Endodermal cell (in vitro differentiated cells): ENCODE measurements at regions not wholly inside any gene's neighbourhood (a gene's known extent, or its start where the extent isn't known, plus 50 kb on each side); places are given as distances from the start of the nearest gene placed in this dataset.

ENCODE experiments used
- DNase-seq: peaks from one replicate; pipeline ENCODE4 v3.0.0-alpha.2; 2017
- H3K27ac ChIP-seq: 2 replicates; pipeline ENCODE4 v1.5.1; 2013; ENCODE audit warnings: mild to moderate bottlenecking, low read depth, low read length, moderate library complexity
- H3K27me3 ChIP-seq: 2 replicates; pipeline ENCODE4 v1.6.1; 2013; ENCODE audit warnings: mild to moderate bottlenecking, low read length, moderate library complexity; ENCODE audit not compliant: insufficient read depth, control insufficient read depth, poor library complexity, severe bottlenecking
- H3K36me3 ChIP-seq: 2 replicates; pipeline ENCODE4 v1.7.0; 2013; ENCODE audit warnings: mild to moderate bottlenecking, low read length, moderate library complexity; ENCODE audit not compliant: control insufficient read depth, insufficient read depth
- H3K4me1 ChIP-seq: one replicate; pipeline ENCODE4 v1.7.0; 2013; ENCODE audit warnings: low read length; ENCODE audit not compliant: control insufficient read depth, insufficient read depth
- H3K4me3 ChIP-seq: 2 replicates; pipeline ENCODE4 v1.5.1; 2013; ENCODE audit warnings: mild to moderate bottlenecking, low read length, moderate library complexity
- H3K9ac ChIP-seq: 2 replicates; pipeline ENCODE4 v1.6.1; 2013; ENCODE audit warnings: mild to moderate bottlenecking, low read length, moderate library complexity; ENCODE audit not compliant: poor library complexity, severe bottlenecking; ENCODE audit errors: extremely low read depth
- H3K9me3 ChIP-seq: 2 replicates; pipeline ENCODE4 v1.6.1; 2013; ENCODE audit warnings: mild to moderate bottlenecking, low read length, moderate library complexity; ENCODE audit not compliant: control insufficient read depth
- H3K27ac Mint-ChIP-seq: 2 replicates; pipeline ENCODE4 v1.8.0; 2020; ENCODE audit warnings: mixed read lengths
- H3K27me3 Mint-ChIP-seq: 2 replicates; pipeline ENCODE4 v1.8.0; 2021; ENCODE audit warnings: mild to moderate bottlenecking, mixed read lengths; ENCODE audit not compliant: insufficient read depth
- H3K36me3 Mint-ChIP-seq: 2 replicates; pipeline ENCODE4 v1.8.0; 2020; ENCODE audit warnings: low read depth, mixed read lengths
- H3K4me1 Mint-ChIP-seq: 2 replicates; pipeline ENCODE4 v1.8.0; 2020; ENCODE audit warnings: mixed read lengths
- H3K4me3 Mint-ChIP-seq: 2 replicates; pipeline ENCODE4 v1.8.0; 2020; ENCODE audit warnings: mild to moderate bottlenecking, moderate library complexity, mixed read lengths
- H3K9me3 Mint-ChIP-seq: 2 replicates; pipeline ENCODE4 v1.8.0; 2020; ENCODE audit warnings: mild to moderate bottlenecking, mixed read lengths
- CTCF ChIP-seq: fragments of 200-600 bp; sonication (generic); conservative IDR thresholded peaks from 2 replicates; pipeline ENCODE4 v1.5.0; 2021; ENCODE audit warnings: antibody characterized with exemption, mild to moderate bottlenecking
- WGBS, 2 experiments: methylation state at CpG; one replicate each; pipeline versions ENCODE4 v1.1.5 to v1.1.7; 2013; ENCODE audit warnings: missing lambda C conversion rate in 2 of 2, mixed read lengths in 1 of 2; ENCODE audit not compliant: insufficient coverage in 1 of 2, insufficient read length in 1 of 2; 5-methylcytosine and 5-hydroxymethylcytosine counted together

GRCh38 chr10:28201410-28202400, 101.2 kb downstream of the MPP7 start:
- no peak overlapping the region for H3K9ac ChIP-seq
- no peak overlapping the region for H3K4me3 Mint-ChIP-seq

DNA sequence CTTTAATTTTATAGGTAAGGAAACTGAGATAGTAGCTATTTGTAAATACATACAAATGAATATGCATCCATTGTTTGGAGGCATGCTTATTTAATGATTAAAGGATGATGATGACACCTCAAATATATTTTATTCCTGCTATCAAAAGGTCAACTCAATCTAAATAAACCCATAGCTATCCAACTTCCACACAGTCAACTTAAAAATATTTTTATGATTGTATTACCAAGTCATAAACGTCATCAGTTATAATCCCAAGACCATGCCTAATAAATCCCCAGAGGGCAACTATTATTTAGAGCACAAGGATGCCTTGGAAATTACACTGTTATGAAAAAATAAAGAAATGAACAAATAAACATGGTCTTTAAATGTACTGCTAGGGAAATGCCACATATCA, 102.1 kb downstream of the MPP7 start:
- no peaks in the 10 kb centered on the region for H3K9me3 ChIP-seq
- H3K4me3 ChIP-seq: no peak overlapping the region
- no peak overlapping the region for H3K27ac ChIP-seq
- WGBS, 2 experiments: 100% methylated on average over 1 of the region's 1 CpG; no CpG with 5 or more reads in 1 of the 2 experiments
- DNase-seq: no peak
- no peak overlapping the region for H3K4me3 Mint-ChIP-seq
- H3K4me1 Mint-ChIP-seq: no peaks in the 10 kb centered on the region
- H3K27ac Mint-ChIP-seq: no peak overlapping the region
- no peaks in the 10 kb centered on the region for H3K4me1 ChIP-seq
- no peak overlapping the region for H3K9ac ChIP-seq
- no peaks in the 10 kb centered on the region for H3K27me3 ChIP-seq
- H3K27me3 Mint-ChIP-seq: no peaks in the 10 kb centered on the region
- H3K36me3 Mint-ChIP-seq: no peaks in the 10 kb centered on the region
- H3K36me3 ChIP-seq: no peaks in the 10 kb centered on the region
- no peaks in the 10 kb centered on the region for H3K9me3 Mint-ChIP-seq
- no peak for TF ChIP-seq CTCF

More at GRCh38 chr10:28201410-28202400, 101.2 kb downstream of the MPP7 start:
- Histone ChIP-seq H3K4me1 (no peaks in the 10 kb centered on the region), H3K27ac (no peak overlapping the region), H3K4me3 (no peak overlapping the region), H3K27me3 (no peaks in the 10 kb centered on the region), H3K9me3 (no peaks in the 10 kb centered on the region), H3K36me3 (no peaks in the 10 kb centered on the region)
- TF ChIP-seq CTCF: no peak
- Mint-ChIP-seq H3K9me3 (no peaks in the 10 kb centered on the region), H3K36me3 (no peaks in the 10 kb centered on the region), H3K27me3 (no peaks in the 10 kb centered on the region), H3K4me1 (no peaks in the 10 kb centered on the region), H3K27ac (no peak overlapping the region)
- no peak for DNase-seq
- WGBS, 2 experiments: 88 to 92% methylated on average over 9 of the region's 9 CpGs

DNA sequence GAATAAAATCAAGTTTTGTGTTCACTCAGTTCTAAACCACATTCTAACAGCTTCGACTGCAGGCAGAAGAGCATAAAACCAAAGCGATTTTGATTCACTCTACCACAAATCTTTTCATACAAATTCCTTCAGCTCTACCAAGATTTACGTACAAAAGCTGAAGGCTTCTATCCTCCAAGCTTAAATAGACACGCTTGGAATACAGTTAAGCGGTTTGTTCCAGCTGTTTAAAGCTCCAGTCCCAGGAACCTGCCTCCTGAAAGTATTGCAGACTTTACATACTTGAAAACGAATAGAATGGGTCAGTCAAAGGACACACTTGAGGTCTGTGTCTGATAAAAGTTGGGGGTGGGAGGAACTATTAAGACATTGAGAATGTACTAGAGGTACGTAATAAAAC, 102.9 kb downstream of the MPP7 start:
- H3K27ac ChIP-seq: no peak overlapping the region

More for the DNA sequence above, 102.9 kb downstream of the MPP7 start:
- Histone ChIP-seq H3K27me3 (no peaks in the 10 kb centered on the region), H3K4me1 (no peaks in the 10 kb centered on the region), H3K9ac (no peak overlapping the region), H3K9me3 (no peaks in the 10 kb centered on the region), H3K36me3 (no peaks in the 10 kb centered on the region), H3K4me3 (no peak overlapping the region)
- Mint-ChIP-seq H3K4me3 (no peak overlapping the region), H3K27ac (no peak overlapping the region), H3K9me3 (no peaks in the 10 kb centered on the region), H3K4me1 (no peaks in the 10 kb centered on the region), H3K36me3 (no peaks in the 10 kb centered on the region), H3K27me3 (no peaks in the 10 kb centered on the region)
- TF ChIP-seq CTCF: no peak
- 91 to 98% methylated on average over 3 to 6 of the region's 7 CpGs for WGBS, 2 experiments
- no peak for DNase-seq
